ENCODE measurements at regions not wholly inside any gene's neighbourhood (a gene's known extent, or its start where the extent isn't known, plus 50 kb on each side); places are given as distances from the start of the nearest gene placed in this dataset.

GRCh38 chr12:89084751-89085150, 267.6 kb downstream of the DUSP6 start:
- H3K36me3 ChIP-seq (ENCODE audit: control insufficient read depth, insufficient read depth, low read length) = no peaks in the 10 kb centered on the region
- DNase-seq (ENCODE audit: extremely low read depth, insufficient read length) = no peak
- no peak for TF ChIP-seq CTCF (IDR thresholded peaks at IDR 0.05; ENCODE audit: insufficient read depth, low read length, poor library complexity, severe bottlenecking)
- no peaks in the 10 kb centered on the region for H3K27me3 ChIP-seq (replicated peaks; ENCODE audit: control insufficient read depth, insufficient read depth, low read length)
- H3K4me3 ChIP-seq (replicated peaks; ENCODE audit: low read depth, low read length) = no peak overlapping the region

GRCh38 chr12:89083491-89083890, 268.8 kb downstream of the DUSP6 start:
- no peak overlapping the region for H3K4me3 ChIP-seq (replicated peaks; ENCODE audit: low read depth, low read length)

GRCh38 chr12:89082370-89082753, 269.9 kb downstream of the DUSP6 start:
- no peak for DNase-seq (ENCODE audit: extremely low read depth, insufficient read length)
- no peak overlapping the region for H3K4me3 ChIP-seq (replicated peaks; ENCODE audit: low read depth, low read length)
- no peak for TF ChIP-seq CTCF (IDR thresholded peaks at IDR 0.05; ENCODE audit: insufficient read depth, low read length, poor library complexity, severe bottlenecking)
- no peaks in the 10 kb centered on the region for H3K27me3 ChIP-seq (replicated peaks; ENCODE audit: control insufficient read depth, insufficient read depth, low read length)
- no peaks in the 10 kb centered on the region for H3K36me3 ChIP-seq (ENCODE audit: control insufficient read depth, insufficient read depth, low read length)

More at GRCh38 chr12:89083491-89083890, 268.8 kb downstream of the DUSP6 start:
- no peak for DNase-seq (ENCODE audit: extremely low read depth, insufficient read length)
- TF ChIP-seq CTCF (IDR thresholded peaks at IDR 0.05; ENCODE audit: insufficient read depth, low read length, poor library complexity, severe bottlenecking) = no peak
- Histone ChIP-seq H3K36me3 (ENCODE audit: control insufficient read depth, insufficient read depth, low read length) (no peaks in the 10 kb centered on the region), H3K27me3 (replicated peaks; ENCODE audit: control insufficient read depth, insufficient read depth, low read length) (no peaks in the 10 kb centered on the region)

GRCh38 chr12:89081719-89082369, 270.5 kb downstream of the DUSP6 start:
- DNase-seq (ENCODE audit: extremely low read depth, insufficient read length) = no peak
- H3K4me3 ChIP-seq (replicated peaks; ENCODE audit: low read depth, low read length) = no peak overlapping the region
- no peaks in the 10 kb centered on the region for H3K27me3 ChIP-seq (replicated peaks; ENCODE audit: control insufficient read depth, insufficient read depth, low read length)
- H3K36me3 ChIP-seq (ENCODE audit: control insufficient read depth, insufficient read depth, low read length) = no peaks in the 10 kb centered on the region
- no peak for TF ChIP-seq CTCF (IDR thresholded peaks at IDR 0.05; ENCODE audit: insufficient read depth, low read length, poor library complexity, severe bottlenecking)

GRCh38 chr12:89080793-89081465, 271.4 kb downstream of the DUSP6 start:
- Histone ChIP-seq H3K27me3 (replicated peaks; ENCODE audit: control insufficient read depth, insufficient read depth, low read length) (no peaks in the 10 kb centered on the region), H3K4me3 (replicated peaks; ENCODE audit: low read depth, low read length) (no peak overlapping the region), H3K36me3 (ENCODE audit: control insufficient read depth, insufficient read depth, low read length) (no peaks in the 10 kb centered on the region)
- no peak for TF ChIP-seq CTCF (IDR thresholded peaks at IDR 0.05; ENCODE audit: insufficient read depth, low read length, poor library complexity, severe bottlenecking)
- no peak for DNase-seq (ENCODE audit: extremely low read depth, insufficient read length)

All from GM06990 (cell line).